ENCODE measurements at regions not wholly inside any gene's neighbourhood (a gene's known extent, or its start where the extent isn't known, plus 50 kb on each side); places are given as distances from the start of the nearest gene placed in this dataset.

DNA sequence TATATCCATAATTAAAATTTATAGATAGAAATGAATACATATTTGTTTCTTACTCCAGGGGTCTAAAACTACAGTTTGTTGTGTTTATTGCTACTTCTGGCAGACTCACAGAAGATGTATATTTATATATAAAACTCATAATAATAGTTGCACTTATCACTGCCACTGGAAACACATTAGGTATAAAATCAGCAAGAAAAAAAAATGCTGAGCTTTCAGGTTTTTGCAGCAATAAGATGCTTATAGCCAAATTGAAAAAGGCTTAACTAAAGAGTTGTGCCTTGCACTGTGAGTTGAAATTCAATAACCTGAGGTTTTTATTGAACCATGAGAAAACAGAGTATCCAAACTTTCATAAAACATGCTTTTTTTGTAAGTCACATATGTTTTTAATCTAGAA, 623.9 kb upstream of the CRIM1 start:
- Histone ChIP-seq H3K9me3 (no peaks in the 10 kb centered on the region), H3K4me1 (no peaks in the 10 kb centered on the region), H3K27me3 (no peaks in the 10 kb centered on the region), H3K27ac (no peak overlapping the region), H3K4me3 (no peak overlapping the region), H3K36me3 (no peaks in the 10 kb centered on the region)
- TF ChIP-seq, protein P1, sequence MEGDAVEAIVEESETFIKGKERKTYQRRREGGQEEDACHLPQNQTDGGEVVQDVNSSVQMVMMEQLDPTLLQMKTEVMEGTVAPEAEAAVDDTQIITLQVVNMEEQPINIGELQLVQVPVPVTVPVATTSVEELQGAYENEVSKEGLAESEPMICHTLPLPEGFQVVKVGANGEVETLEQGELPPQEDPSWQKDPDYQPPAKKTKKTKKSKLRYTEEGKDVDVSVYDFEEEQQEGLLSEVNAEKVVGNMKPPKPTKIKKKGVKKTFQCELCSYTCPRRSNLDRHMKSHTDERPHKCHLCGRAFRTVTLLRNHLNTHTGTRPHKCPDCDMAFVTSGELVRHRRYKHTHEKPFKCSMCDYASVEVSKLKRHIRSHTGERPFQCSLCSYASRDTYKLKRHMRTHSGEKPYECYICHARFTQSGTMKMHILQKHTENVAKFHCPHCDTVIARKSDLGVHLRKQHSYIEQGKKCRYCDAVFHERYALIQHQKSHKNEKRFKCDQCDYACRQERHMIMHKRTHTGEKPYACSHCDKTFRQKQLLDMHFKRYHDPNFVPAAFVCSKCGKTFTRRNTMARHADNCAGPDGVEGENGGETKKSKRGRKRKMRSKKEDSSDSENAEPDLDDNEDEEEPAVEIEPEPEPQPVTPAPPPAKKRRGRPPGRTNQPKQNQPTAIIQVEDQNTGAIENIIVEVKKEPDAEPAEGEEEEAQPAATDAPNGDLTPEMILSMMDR (IDR thresholded peaks at IDR 0.05), result no peak
- no peak for TF ChIP-seq POLR2A (IDR thresholded peaks at IDR 0.05)
- no peak for DNase-seq
- intact Hi-C loops (cut with DNase I; ENCODE audit: low total_unique reads), result no loop called here

DNA sequence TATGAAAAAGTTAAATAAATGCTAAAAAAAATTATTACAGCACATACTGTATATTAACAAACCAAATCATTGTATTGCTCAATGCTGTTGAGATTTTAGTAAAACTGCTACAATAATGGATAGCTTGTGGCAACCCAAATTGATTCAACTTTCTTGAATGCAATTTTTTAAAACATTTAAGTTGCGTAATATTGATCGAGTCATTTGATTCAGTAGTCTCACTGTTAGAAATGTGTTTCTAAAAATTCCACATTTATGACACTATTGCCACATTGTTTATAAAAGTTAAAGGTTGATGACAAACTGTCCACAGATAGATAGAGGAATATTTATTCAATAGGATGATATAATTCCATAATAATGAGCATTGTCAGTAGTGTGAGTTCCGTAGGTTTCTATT, 640.7 kb upstream of the CRIM1 start:
- peaks cover 0 to 5% of the 10 kb centered on the region in 2 donors for H3K27me3 ChIP-seq
- no peak overlapping the region for H3K27ac ChIP-seq
- H3K4me1 ChIP-seq, result no peaks in the 10 kb centered on the region
- H3K9me3 ChIP-seq, result no peaks in the 10 kb centered on the region
- no peak overlapping the region for H3K4me3 ChIP-seq
- intact Hi-C loops (cut with DNase I; ENCODE audit: low total_unique reads), result no loop called here
- no peak for DNase-seq
- TF ChIP-seq, protein P1 (IDR thresholded peaks at IDR 0.05), result no peak
- TF ChIP-seq POLR2A (IDR thresholded peaks at IDR 0.05), result no peak
- no peaks in the 10 kb centered on the region for H3K36me3 ChIP-seq

DNA sequence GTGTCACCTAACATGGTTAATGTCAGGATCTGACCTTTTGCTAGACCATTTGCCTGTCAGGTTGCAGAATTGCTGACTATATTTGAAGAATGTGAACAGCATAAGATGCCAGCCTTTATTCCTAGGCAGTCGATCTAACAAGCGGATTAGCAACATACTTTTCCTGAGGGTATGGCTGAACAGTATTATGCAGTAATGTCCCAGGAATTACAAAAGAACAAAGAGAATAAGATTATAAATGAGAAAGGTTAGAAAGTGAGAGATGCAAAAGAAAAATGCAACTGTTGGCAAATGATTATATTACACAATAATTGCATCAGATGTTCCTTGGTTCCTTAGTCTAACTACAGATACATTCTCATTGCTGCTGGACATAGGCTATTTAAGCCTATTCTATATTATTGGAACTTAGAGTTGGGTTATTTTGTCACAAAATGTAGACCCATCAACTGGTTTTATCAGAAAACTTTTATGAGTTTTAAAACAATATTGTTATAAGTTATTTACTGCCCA, 647.1 kb upstream of the CRIM1 start:
- intact Hi-C loops (cut with DNase I; ENCODE audit: low total_unique reads), result no loop called here
- Histone ChIP-seq H3K9me3 (no peaks in the 10 kb centered on the region), H3K27me3 (no peaks in the 10 kb centered on the region), H3K36me3 (no peaks in the 10 kb centered on the region), H3K27ac (no peak overlapping the region), H3K4me3 (no peak overlapping the region), H3K4me1 (no peaks in the 10 kb centered on the region)
- no peak for DNase-seq
- TF ChIP-seq, protein P1 (IDR thresholded peaks at IDR 0.05), result no peak
- no peak for TF ChIP-seq POLR2A (IDR thresholded peaks at IDR 0.05)

DNA sequence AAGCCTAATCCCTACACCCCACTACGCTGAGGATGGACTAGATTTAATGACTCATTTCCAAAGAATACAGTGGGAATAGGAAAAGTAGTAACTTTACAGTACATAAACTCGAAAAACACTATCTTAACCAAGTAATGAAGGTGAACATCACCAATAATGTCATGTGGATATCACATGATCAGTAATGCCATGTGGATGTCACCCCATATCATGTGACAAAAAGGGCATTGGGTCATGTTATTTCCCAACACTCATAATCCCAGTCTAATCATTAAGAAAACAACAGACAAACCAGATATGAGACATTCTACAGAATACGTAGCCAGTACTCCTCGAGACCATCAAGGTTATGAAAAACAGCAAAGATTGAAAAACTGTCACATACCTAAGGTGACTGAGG, 667.3 kb upstream of the CRIM1 start:
- intact Hi-C loops (cut with DNase I; ENCODE audit: low total_unique reads), result no loop called here
- no peak overlapping the region for H3K4me3 ChIP-seq
- TF ChIP-seq POLR2A (IDR thresholded peaks at IDR 0.05), result no peak
- TF ChIP-seq, protein P1 (IDR thresholded peaks at IDR 0.05), result no peak
- H3K36me3 ChIP-seq, result no peaks in the 10 kb centered on the region
- no peaks in the 10 kb centered on the region for H3K27me3 ChIP-seq
- H3K27ac ChIP-seq, result no peak overlapping the region
- no peak for DNase-seq
- no peaks in the 10 kb centered on the region for H3K4me1 ChIP-seq
- no peaks in the 10 kb centered on the region for H3K9me3 ChIP-seq

DNA sequence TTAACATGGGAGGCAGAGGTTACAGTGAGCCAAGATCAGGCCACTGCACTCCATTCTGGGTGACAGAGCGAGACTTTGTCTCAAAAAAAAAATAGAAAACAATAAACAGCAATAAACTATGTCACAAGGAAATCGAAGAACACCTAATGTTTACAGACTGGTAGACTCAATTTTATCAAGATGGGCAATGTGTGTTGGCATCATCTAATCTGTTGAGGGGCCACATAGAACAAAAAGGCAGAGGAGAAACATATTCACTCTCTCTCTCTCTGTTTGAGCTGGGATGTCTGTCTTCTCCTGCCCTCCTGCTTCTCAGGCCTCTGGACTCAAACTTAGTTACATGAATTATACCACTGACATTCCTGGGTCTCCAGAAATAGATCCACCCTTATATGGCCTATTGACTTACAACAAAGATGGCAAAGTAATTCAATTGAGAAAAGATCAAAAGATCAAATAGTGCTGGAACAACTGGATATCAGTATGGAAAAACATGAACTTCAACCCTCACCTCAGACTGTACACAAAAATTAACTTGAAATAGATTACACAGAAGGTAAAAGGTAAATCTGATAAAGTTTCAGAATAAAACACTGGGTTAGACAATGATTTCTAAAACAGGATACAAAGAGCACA, 703.8 kb upstream of the CRIM1 start:
- no peak overlapping the region for H3K27ac ChIP-seq
- intact Hi-C loops (cut with DNase I; ENCODE audit: low total_unique reads), result no loop called here
- H3K4me1 ChIP-seq, result no peaks in the 10 kb centered on the region
- H3K9me3 ChIP-seq, result no peaks in the 10 kb centered on the region
- no peak for DNase-seq
- TF ChIP-seq, protein P1 (IDR thresholded peaks at IDR 0.05), result no peak
- no peak for TF ChIP-seq POLR2A (IDR thresholded peaks at IDR 0.05)
- no peaks in the 10 kb centered on the region for H3K36me3 ChIP-seq
- no peaks in the 10 kb centered on the region for H3K27me3 ChIP-seq
- no peak overlapping the region for H3K4me3 ChIP-seq

All from uterus (tissue), 3 donors.